SK-N-SH (cell line): ENCODE measurements at regions not wholly inside any gene's neighbourhood (a gene's known extent, or its start where the extent isn't known, plus 50 kb on each side); places are given as distances from the start of the nearest gene placed in this dataset.

ENCODE experiments used
- CTCF ChIA-PET: fragments of 300-600, 350-600 bp; formaldehyde crosslinking; extraction: SDS; loops from one replicate; lab custom pipeline; 2021; lab: Yijun Ruan, JAX
- POLR2A ChIA-PET: fragments of 350-600 bp; sonication (Branson Sonifier 250); formaldehyde crosslinking; extraction: SDS; loops from one replicate; lab custom pipeline; 2020; ENCODE audit warnings: antibody characterized with exemption, inconsistent platforms; lab: Yijun Ruan, JAX
- DNase-seq: peaks from one replicate; pipeline ENCODE4 v3.0.0; 2012
- H2AFZ ChIP-seq: fragments of 200-600 bp; sonication (generic); 2 replicates; pipeline ENCODE4 v1.8.1; 2016; ENCODE audit warnings: antibody characterized with exemption, mild to moderate bottlenecking, low read depth
- H3F3A ChIP-seq: fragments of 200-600 bp; sonication (generic); replicated peaks from 2 replicates; pipeline ENCODE3; 2016; ENCODE audit warnings: antibody characterized with exemption, mild to moderate bottlenecking; ENCODE audit not compliant: insufficient read depth
- H3K27ac ChIP-seq, 2 experiments: fragments of 200-500 bp in 1 of 2; fragments of 200-600 bp in 1 of 2; sonication (Bioruptor generic) in 1 of 2; sonication (generic), shearing (Covaris generic) in 1 of 2; 2 replicates each; pipeline versions ENCODE4 v1.5.1 to v1.6.1; 2014 to 2016; ENCODE audit warnings: low read depth in 2 of 2, inconsistent platforms in 1 of 2, low read length in 1 of 2, mild to moderate bottlenecking in 1 of 2, mixed read lengths in 1 of 2
- H3K27me3 ChIP-seq: fragments of 200-600 bp; sonication (generic), shearing (Covaris generic); 2 replicates; pipeline ENCODE4 v1.6.1; 2016; ENCODE audit warnings: mixed run types; ENCODE audit not compliant: insufficient read depth
- H3K36me3 ChIP-seq, 2 experiments: fragments of 200-500 bp in 1 of 2; fragments of 200-600 bp in 1 of 2; sonication (Bioruptor generic) in 1 of 2; sonication (generic) in 1 of 2; replicated peaks in 1 of 2; 2 replicates each; pipeline versions ENCODE3 to v1.5.1; 2014 to 2016; ENCODE audit warnings: low read length in 1 of 2, mild to moderate bottlenecking in 1 of 2; ENCODE audit not compliant: insufficient read depth in 2 of 2, control insufficient read depth in 1 of 2
- H3K4me1 ChIP-seq, 2 experiments: fragments of 200-500 bp in 1 of 2; fragments of 200-600 bp in 1 of 2; sonication (Bioruptor generic) in 1 of 2; sonication (generic), shearing (Covaris generic) in 1 of 2; 2 replicates each; pipeline versions ENCODE4 v1.5.1 to v1.6.1; 2014 to 2016; ENCODE audit warnings: low read depth in 1 of 2, low read length in 1 of 2, mixed run types in 1 of 2; ENCODE audit not compliant: insufficient read depth in 2 of 2, control insufficient read depth in 1 of 2
- H3K4me2 ChIP-seq: fragments of 200-600 bp; sonication (generic), shearing (Covaris generic); 2 replicates; pipeline ENCODE4 v1.6.1; 2017; ENCODE audit warnings: mixed run types
- H3K4me3 ChIP-seq, 2 experiments: fragments of 200-500 bp in 1 of 2; fragments of 200-600 bp in 1 of 2; sonication (Bioruptor generic) in 1 of 2; sonication (generic), shearing (Covaris generic) in 1 of 2; 2 replicates each; pipeline versions ENCODE4 v1.5.1 to v1.8.1; 2014 to 2016; ENCODE audit warnings: low read depth in 2 of 2, inconsistent platforms in 1 of 2, low read length in 1 of 2, mild to moderate bottlenecking in 1 of 2, mixed read lengths in 1 of 2, moderate library complexity in 1 of 2
- H3K79me2 ChIP-seq: fragments of 200-600 bp; sonication (generic); 2 replicates; pipeline ENCODE4 v1.8.1; 2017; ENCODE audit warnings: mild to moderate bottlenecking; ENCODE audit not compliant: insufficient read depth
- H3K9ac ChIP-seq: fragments of 200-600 bp; sonication (generic); 2 replicates; pipeline ENCODE4 v1.6.1; 2017; ENCODE audit warnings: mixed run types
- H3K9me2 ChIP-seq: fragments of 200-600 bp; sonication (generic); 2 replicates; pipeline ENCODE4 v1.6.1; 2017; ENCODE audit warnings: mixed run types
- H3K9me3 ChIP-seq: fragments of 200-600 bp; sonication (generic); 2 replicates; pipeline ENCODE4 v1.6.1; 2017; ENCODE audit warnings: mixed run types, mild to moderate bottlenecking, moderate library complexity
- H4K20me1 ChIP-seq: fragments of 200-600 bp; sonication (generic); 2 replicates; pipeline ENCODE4 v1.6.1; 2017; ENCODE audit warnings: mild to moderate bottlenecking, mixed run types; ENCODE audit not compliant: insufficient read depth
- CHD2 ChIP-seq: fragments of 150-350 bp; IDR thresholded peaks from 2 replicates; pipeline ENCODE4 v1.6.1; 2018; ENCODE audit warnings: low read length; ENCODE audit not compliant: partially characterized antibody
- EP300 ChIP-seq, 2 experiments: IDR thresholded peaks; 2 replicates each; pipeline versions ENCODE4 v1.4.0 to v1.6.1; 2012; ENCODE audit warnings: borderline replicate concordance in 1 of 2, low read depth in 1 of 2, low read length in 1 of 2
- FOSL2 ChIP-seq: IDR thresholded peaks from 2 replicates; pipeline ENCODE4 v1.4.0; 2012; ENCODE audit warnings: low read depth, mild to moderate bottlenecking, moderate library complexity, borderline replicate concordance
- FOXJ3 ChIP-seq: sonication (generic); formaldehyde crosslinking; IDR thresholded peaks from 2 replicates; pipeline ENCODE4 v1.5.1; 2020; ENCODE audit warnings: mild to moderate bottlenecking, missing genetic modification reagents
- FOXM1 ChIP-seq: IDR thresholded peaks from 2 replicates; pipeline ENCODE4 v1.4.0; 2012; ENCODE audit warnings: low read depth, mild to moderate bottlenecking
- JUND ChIP-seq: IDR thresholded peaks from 2 replicates; pipeline ENCODE4 v1.4.0; 2012
- MEF2A ChIP-seq: IDR thresholded peaks from 2 replicates; pipeline ENCODE4 v1.4.0; 2012; ENCODE audit warnings: low read depth, borderline replicate concordance
- MXI1 ChIP-seq: IDR thresholded peaks from 2 replicates; pipeline ENCODE4 v1.6.1; 2012; ENCODE audit warnings: mild to moderate bottlenecking, low read depth, low read length, improper control_type of control experiment
- NRF1 ChIP-seq: IDR thresholded peaks from 2 replicates; pipeline ENCODE4 v1.6.1; 2012; ENCODE audit warnings: low read depth, mild to moderate bottlenecking, low read length
- POLR2AphosphoS5 ChIP-seq: IDR thresholded peaks from 2 replicates; pipeline ENCODE4 v1.6.1; 2012; ENCODE audit warnings: low read depth, low read length
- RCOR1 ChIP-seq: fragments of 150-350 bp; IDR thresholded peaks from 2 replicates; pipeline ENCODE4 v1.6.1; 2017; ENCODE audit warnings: antibody characterized with exemption, low read length
- RXRA ChIP-seq: IDR thresholded peaks from 2 replicates; pipeline ENCODE4 v1.4.0; 2012; ENCODE audit warnings: low read depth, mild to moderate bottlenecking, borderline replicate concordance
- SMC3 ChIP-seq: IDR thresholded peaks from 2 replicates; pipeline ENCODE4 v1.6.1; 2012; ENCODE audit warnings: low read depth, low read length, improper control_type of control experiment
- TCF12 ChIP-seq: IDR thresholded peaks from 2 replicates; pipeline ENCODE4 v1.4.0; 2012
- YY1 ChIP-seq: IDR thresholded peaks from 2 replicates; pipeline ENCODE4 v1.4.0; 2012; ENCODE audit warnings: low read depth, mild to moderate bottlenecking
- WGBS: methylation state at CpG from one replicate; pipeline ENCODE4 v1.1.6; 2017; ENCODE audit warnings: low lambda C conversion rate; 5-methylcytosine and 5-hydroxymethylcytosine counted together
- TF ChIP-seq, protein P1 (sequence below): IDR thresholded peaks from 2 replicates; pipeline ENCODE4 v1.4.0; 2012; ENCODE audit warnings: low read depth
- TF ChIP-seq, protein P2 (sequence below): IDR thresholded peaks from 2 replicates; pipeline ENCODE4; 2012
- TF ChIP-seq, protein P3 (sequence below): fragments of 150-350 bp; IDR thresholded peaks from 2 replicates; pipeline ENCODE4 v1.6.1; 2016; ENCODE audit warnings: mild to moderate bottlenecking, low read depth, low read length
- TF ChIP-seq, protein P4 (sequence below): fragments of 200-600 bp; sonication (generic); IDR thresholded peaks from 2 replicates; pipeline ENCODE4 v1.6.1; 2017; ENCODE audit warnings: antibody characterized with exemption, mild to moderate bottlenecking, moderate library complexity

DNA sequence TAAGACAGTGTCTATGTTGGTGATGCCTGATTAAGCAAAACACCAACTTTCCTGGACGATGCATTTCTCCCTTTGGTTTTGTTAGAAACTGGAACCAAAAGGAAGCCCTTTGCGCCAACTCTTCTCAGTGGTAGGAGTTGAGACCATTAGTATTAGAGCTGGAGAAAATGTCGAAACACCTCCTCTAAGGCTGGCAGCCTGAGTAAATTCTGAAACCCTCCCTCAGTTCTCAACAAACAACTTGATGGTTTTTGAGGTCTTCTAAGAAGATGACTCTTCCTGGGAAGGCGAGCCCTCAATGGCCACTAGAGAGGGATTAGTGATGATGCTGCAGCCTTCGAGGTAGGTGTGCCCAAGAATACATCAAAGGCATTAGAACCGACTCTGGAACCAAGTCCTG lies 78.4 kb upstream of the CCN6 start:
- H2AFZ ChIP-seq = no peak overlapping the region
- WGBS = 76% methylated on average over 6 of the region's 6 CpGs
- POLR2A ChIA-PET = no interaction called here
- no peaks in the 10 kb centered on the region for H3K9me3 ChIP-seq
- peaks cover 6 to 9% of the 10 kb centered on the region in 2 experiments; a peak in 3 of 4 replicates for H3K4me1 ChIP-seq
- no peaks in the 10 kb centered on the region for H3K9me2 ChIP-seq
- H3K27me3 ChIP-seq = no peaks in the 10 kb centered on the region
- no peaks in the 10 kb centered on the region for H4K20me1 ChIP-seq
- H3K4me2 ChIP-seq = no peak overlapping the region
- no peak overlapping the region for H3K4me3 ChIP-seq
- no peak for TF ChIP-seq RCOR1
- TF ChIP-seq YY1 = no peak
- TF ChIP-seq EP300 (IDR thresholded peaks at IDR 0.05; ENCODE audit: borderline replicate concordance in 1 of 2, low read depth in 1 of 2, low read length in 1 of 2) = no peak
- no peak for TF ChIP-seq CHD2
- TF ChIP-seq, protein P1, sequence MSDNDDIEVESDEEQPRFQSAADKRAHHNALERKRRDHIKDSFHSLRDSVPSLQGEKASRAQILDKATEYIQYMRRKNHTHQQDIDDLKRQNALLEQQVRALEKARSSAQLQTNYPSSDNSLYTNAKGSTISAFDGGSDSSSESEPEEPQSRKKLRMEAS = no peak
- TF ChIP-seq, all 33 proteins: peak for 0
- H3K27ac ChIP-seq = no peak overlapping the region
- H3K79me2 ChIP-seq = no peaks in the 10 kb centered on the region
- no peaks in the 10 kb centered on the region for H3K36me3 ChIP-seq
- no peak overlapping the region for H3K9ac ChIP-seq
- CTCF ChIA-PET = interaction anchor here (1.2 to 2.3 kb wide), 3 partner anchors 12 to 266 kb away, joined by 3 to 8 read pairs (median 5); no protein-coding TSS in a partner anchor
- peaks cover 15% of the 10 kb centered on the region for H3F3A ChIP-seq
- no peak for DNase-seq

DNA sequence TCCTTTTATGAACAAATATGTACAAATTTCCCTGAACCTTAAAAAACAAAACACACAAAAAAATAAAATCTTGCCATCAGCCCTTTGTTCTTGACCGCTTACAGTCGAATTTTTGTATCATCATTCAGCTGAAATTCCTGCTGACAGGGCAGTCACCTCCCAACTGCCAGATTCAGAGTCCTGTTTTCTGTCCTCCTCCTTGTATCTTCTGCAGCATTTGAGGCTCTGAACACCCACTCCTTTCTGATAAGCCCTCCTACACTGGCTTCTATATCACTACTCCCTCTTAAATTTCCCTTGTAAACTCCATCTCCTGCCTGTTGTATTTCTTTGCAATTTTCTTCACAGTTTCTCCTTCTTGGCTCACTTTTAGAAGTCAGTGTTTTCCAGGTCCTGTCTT lies 77.8 kb upstream of the CCN6 start:
- Histone ChIP-seq H3K9me2 (no peaks in the 10 kb centered on the region), H3K79me2 (no peaks in the 10 kb centered on the region), H3K4me3 (no peak overlapping the region), H3K27ac (no peak overlapping the region), H3K4me1 (peaks cover 6 to 9% of the 10 kb centered on the region in 2 experiments; a peak in 3 of 4 replicates), H3K4me2 (no peak overlapping the region), H3F3A (peaks cover 15% of the 10 kb centered on the region), H4K20me1 (no peaks in the 10 kb centered on the region), H2AFZ (0 out of 2 replicates have a peak overlapping the region, but pooled peaks have one; percentile 32), H3K36me3 (no peaks in the 10 kb centered on the region), H3K9me3 (no peaks in the 10 kb centered on the region), H3K27me3 (no peaks in the 10 kb centered on the region), H3K9ac (no peak overlapping the region)
- ChIA-PET POLR2A (no interaction called here), CTCF (interaction anchor here (1.5 kb wide), 1 partner anchor 9 kb away, joined by 5 read pairs; no protein-coding TSS in a partner anchor)
- no peak for DNase-seq
- TF ChIP-seq FOXJ3 (CRISPR knock-in tag) (no peak), RXRA (no peak), POLR2AphosphoS5 (no peak), SMC3 (no peak), FOXM1 (no peak), NRF1 (no peak), MXI1 (no peak), FOSL2 (no peak), MEF2A (no peak), JUND (no peak), TCF12 (no peak)
- TF ChIP-seq, protein P2, sequence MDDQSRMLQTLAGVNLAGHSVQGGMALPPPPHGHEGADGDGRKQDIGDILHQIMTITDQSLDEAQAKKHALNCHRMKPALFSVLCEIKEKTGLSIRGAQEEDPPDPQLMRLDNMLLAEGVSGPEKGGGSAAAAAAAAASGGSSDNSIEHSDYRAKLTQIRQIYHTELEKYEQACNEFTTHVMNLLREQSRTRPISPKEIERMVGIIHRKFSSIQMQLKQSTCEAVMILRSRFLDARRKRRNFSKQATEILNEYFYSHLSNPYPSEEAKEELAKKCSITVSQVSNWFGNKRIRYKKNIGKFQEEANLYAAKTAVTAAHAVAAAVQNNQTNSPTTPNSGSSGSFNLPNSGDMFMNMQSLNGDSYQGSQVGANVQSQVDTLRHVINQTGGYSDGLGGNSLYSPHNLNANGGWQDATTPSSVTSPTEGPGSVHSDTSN = no peak
- TF ChIP-seq, protein P3, sequence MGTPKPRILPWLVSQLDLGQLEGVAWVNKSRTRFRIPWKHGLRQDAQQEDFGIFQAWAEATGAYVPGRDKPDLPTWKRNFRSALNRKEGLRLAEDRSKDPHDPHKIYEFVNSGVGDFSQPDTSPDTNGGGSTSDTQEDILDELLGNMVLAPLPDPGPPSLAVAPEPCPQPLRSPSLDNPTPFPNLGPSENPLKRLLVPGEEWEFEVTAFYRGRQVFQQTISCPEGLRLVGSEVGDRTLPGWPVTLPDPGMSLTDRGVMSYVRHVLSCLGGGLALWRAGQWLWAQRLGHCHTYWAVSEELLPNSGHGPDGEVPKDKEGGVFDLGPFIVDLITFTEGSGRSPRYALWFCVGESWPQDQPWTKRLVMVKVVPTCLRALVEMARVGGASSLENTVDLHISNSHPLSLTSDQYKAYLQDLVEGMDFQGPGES = no peak
- TF ChIP-seq, protein P4, sequence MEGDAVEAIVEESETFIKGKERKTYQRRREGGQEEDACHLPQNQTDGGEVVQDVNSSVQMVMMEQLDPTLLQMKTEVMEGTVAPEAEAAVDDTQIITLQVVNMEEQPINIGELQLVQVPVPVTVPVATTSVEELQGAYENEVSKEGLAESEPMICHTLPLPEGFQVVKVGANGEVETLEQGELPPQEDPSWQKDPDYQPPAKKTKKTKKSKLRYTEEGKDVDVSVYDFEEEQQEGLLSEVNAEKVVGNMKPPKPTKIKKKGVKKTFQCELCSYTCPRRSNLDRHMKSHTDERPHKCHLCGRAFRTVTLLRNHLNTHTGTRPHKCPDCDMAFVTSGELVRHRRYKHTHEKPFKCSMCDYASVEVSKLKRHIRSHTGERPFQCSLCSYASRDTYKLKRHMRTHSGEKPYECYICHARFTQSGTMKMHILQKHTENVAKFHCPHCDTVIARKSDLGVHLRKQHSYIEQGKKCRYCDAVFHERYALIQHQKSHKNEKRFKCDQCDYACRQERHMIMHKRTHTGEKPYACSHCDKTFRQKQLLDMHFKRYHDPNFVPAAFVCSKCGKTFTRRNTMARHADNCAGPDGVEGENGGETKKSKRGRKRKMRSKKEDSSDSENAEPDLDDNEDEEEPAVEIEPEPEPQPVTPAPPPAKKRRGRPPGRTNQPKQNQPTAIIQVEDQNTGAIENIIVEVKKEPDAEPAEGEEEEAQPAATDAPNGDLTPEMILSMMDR = no peak
- TF ChIP-seq, protein P1 = no peak
- WGBS = 64% methylated on average over 2 of the region's 2 CpGs
